Occipital lobe (tissue), 1 donor: ENCODE measurements at regions not wholly inside any gene's neighbourhood (a gene's known extent, or its start where the extent isn't known, plus 50 kb on each side); places are given as distances from the start of the nearest gene placed in this dataset.

Source experiments
- DNase-seq: peaks from one replicate; lab custom pipeline; 2025; lab: John Stamatoyannopoulos, UW

DNA sequence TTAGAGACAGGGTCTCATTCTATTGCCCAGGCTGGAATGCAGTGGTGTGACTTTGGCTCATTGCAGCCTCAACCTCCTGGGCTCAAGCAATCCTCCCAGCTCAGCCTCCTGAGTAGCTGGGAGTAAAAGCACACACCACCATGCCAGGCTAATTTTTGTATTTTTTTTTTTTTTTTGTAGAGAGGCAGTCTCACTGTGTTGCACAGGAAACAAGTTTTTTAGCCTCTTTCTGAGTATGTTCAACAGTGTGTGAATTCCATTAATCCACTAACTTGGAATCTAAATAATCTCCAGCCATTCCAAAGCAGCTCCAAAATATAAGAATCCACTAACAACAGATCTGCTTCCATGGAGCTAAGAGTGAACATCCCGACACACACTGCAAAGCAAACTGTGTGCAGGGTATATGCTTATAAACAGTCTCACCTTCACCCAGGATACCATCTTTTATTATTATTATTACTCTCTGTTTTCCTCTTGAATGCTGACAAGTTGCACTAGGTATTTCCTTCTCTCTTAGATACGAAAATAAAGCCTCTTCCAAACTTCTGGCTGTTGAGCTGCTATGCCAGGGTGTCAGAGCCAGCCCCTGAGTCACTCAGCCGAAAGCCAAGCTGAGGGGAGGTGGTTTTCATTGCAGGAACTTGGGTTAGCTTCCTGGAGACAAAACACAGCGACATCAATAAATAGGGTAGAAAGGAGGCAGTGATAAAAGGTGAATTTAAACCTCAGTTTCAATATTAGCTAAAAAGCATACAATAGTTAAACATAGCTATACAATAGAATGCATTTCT lies 264.9 kb downstream of the HIVEP2 start:
- peak; percentile 14 for DNase-seq

- no peak for DNase-seq
Observed at GRCh38 chr6:142681099-142681498, 263.9 kb downstream of the HIVEP2 start.

GRCh38 chr6:142682985-142683384 lies 262.0 kb downstream of the HIVEP2 start:
- no peak for DNase-seq

DNA sequence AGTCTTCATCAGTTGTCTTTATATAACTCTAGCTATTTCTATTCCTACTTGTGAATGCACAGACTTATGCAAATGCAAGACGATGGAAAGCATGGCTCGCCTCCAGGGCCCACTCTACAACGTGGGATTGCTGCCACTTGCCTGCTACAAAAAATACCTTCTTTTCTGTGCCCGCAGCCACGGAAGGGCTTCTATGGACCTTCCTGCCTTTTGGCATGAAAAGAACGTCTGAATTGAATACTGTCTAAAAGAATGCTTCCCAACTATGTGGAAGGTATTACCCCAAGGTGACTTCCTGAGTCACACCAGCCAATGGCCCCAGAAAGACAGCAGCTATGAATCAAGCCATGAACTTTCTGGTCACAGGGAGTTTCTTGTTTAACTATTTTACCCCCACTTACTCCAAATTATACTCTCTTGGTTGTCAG lies 261.2 kb downstream of the HIVEP2 start:
- DNase-seq: peak; percentile 44

GRCh38 chr6:142684371-142684770 lies 260.6 kb downstream of the HIVEP2 start:
- no peak for DNase-seq

DNA sequence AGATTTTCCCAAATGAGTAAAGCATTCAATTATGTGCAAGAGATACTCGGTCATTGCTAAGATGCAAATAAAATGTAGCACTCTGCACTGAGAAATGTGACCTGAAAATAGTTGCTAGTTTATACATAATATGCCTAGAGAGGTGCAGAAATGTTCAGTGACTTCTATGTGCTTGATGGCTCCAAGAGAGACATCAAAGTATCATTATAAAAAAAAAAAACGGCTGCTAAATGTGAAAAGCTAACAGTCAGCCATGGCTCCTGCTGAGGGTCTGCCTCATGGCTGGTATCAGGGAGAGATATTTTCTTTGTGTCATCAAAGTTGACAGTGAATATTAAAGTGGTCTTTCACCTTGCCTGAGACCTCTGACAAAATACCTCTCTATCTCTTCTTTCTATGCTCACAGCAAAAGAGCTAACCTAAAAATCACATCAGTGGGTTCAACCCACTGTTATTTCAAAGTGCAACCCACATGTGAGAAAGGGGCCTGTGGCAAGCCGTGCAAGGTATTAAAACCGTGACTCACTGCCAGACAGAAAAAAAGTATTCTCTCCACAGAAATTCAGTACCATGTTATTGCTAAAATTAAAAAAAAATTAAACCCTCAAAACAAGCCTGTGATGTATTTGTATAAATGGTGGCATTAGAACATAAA lies 259.0 kb downstream of the HIVEP2 start:
- no peak for DNase-seq

DNA sequence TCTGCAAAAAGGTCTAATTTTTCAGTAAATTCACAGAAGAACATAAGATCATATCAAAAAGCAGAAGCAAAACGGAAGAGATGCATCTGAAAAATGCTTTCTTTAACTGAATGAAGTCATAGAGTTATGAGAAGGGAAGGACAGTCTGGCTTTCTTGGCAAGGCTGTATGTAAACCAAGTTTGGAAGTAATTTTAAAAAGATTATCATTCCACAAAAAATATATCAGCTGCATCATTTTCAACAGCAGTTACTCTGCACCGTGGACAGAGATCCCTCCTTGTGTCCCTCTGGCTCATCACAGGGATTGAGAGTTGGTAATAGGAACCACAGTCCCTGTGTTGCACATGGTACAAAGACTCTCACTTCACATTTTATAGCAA lies 258.5 kb downstream of the HIVEP2 start:
- DNase-seq: no peak

- DNase-seq: peak; percentile 41
Observed at GRCh38 chr6:142692942-142693341, 252.0 kb downstream of the HIVEP2 start.

DNA sequence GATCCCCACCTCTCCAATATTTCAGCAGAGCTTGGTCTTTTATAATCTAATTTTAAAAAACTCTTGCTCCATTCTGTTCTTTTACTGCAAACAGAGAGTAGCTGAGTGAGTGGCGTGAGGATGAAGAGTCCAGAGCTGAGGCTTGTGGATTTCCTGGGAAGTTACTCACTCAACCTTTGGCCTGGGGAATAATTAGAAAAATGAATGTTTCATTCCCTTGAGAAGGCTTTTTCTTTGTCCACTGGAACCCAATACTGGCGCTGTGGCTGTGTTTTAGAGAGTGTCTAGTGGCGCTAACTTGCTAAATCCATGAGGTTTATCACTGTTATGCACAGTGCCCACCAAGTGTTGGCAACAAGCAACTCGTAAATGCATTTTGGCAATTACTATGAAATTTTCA lies 251.5 kb downstream of the HIVEP2 start:
- no peak for DNase-seq

GRCh38 chr6:142694054-142694453 lies 250.9 kb downstream of the HIVEP2 start:
- DNase-seq: no peak

DNA sequence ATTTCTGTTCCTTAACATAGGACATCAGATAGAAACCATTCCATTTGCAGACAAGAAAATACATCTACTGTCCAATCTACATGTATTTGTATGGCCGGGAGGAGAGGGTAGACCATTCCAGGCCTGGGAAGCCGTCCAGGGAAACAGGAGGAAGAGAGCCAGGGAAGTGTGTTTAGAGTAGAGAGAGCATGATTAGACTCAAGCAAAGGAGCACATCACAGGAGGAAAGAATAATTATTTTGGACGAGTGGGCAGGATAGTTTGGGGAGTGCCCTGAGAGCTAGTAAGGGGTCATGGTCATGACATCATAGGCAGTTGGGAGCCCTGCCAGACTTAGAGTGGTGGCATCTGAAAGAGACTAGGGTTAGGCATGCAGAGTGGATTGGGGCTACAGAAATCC lies 250.0 kb downstream of the HIVEP2 start:
- DNase-seq: no peak

DNA sequence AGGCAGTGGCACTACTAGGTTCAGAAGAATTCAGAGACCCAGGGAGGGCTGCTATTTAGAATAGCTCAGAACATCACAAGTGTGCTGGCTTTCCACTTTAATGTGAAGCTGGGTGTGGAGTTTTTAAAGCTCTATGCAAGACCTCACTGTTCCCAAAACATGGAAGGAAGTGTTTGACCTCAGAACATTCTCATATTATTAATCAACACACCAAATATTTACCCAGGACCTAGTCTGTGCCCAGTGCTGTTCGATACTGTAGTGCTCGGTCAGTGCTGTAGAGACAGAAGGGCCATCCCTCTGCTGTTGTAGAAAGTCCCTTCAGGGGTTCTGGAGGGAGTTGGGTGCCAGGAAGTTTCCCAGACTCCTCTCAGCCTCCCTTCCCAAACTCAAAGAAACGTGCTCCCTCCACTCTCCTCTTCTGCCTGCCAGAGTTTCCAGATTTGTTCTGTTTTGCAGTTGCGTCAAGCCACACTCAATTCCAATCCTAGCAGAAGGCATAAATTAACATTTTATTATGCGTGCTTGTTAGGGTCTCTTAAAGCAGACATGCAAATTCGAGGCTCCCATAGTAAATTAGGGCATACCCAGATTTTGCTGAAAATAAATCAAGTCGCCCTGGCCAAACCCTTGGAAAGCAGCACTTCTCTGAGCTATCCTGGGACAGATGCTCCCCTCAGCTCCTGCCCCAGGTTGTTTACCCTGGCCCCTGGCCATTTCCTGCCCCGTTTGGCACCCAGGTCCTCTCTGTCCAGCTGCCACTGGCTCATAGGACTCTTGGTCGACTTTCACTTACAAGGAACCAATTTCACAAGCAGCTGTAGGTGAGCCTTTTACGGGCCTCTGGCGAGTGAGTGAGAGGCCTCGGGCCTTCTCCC lies 248.6 kb downstream of the HIVEP2 start:
- DNase-seq: no peak

DNA sequence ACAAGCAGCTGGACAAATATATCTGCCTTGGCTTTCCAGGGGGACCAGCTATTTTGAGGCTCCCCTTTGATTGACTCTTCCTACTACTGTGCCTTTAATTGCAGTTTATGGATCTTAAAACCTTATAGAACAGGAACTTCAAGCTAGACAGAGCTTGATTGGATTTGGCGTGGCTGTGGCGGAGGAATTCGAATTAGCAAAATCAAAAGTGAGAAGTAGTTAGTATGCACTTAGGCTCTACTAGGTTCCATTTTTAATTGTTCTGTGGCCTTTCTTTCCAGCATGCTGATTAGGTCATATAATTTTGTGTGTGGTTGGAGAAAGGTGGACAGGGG lies 248.0 kb downstream of the HIVEP2 start:
- DNase-seq: no peak

GRCh38 chr6:142697922-142698321 lies 247.1 kb downstream of the HIVEP2 start:
- no peak for DNase-seq

DNA sequence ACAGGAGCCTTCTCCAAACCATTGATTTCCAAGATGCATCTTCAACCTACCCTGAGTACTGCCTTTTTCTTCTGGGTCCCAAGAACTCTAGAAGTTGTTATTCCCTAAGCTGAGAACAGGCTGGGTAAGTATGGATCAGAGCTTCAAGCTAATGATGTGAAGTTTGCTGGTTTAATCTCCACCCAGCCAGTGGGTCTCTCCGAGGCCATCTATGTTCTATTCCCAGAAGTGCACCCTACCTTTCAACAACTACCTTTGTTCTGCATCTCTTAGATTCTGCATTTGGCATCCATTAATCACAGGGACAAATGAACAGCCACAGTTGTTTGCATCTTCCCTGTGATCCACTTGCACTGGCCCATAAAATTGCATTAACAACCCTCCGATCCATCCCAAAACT lies 246.2 kb downstream of the HIVEP2 start:
- DNase-seq: no peak

DNA sequence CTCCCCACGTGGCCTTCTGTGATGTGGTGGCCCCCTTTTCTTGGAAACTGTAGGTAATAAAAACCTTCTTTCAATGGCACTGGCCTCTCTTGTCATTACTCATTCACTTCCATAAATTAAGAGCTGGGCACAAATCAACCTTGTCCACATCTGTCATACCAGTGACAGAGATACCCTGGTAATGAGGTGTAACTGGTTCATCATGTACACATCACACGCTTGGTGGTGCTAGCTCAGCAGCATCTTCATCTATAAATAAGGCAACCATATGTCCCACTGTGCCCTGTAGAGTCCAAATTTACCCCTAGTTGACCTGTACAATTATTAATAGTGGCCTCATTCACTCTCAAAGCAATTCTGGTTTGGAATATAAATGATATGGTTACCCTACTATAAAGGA lies 245.6 kb downstream of the HIVEP2 start:
- DNase-seq: no peak

DNA sequence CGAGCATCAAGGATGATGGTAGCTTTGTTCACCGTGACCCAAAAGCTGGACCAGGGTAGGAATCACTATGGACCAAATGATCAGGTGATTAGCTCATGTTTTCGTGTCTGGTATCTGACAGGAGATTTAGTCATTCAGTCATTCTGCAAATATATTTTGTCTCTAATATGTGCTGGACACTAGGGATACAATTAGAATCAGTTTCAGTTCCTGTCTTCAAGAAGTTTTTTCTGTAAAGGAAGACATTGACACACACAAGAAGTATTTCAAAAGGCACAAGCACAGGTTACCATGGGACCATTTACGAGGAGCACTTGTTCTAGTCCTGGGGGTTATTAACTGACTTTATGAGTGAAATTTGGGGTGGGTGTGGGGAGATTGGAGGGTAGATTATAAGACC lies 244.9 kb downstream of the HIVEP2 start:
- no peak for DNase-seq

DNA sequence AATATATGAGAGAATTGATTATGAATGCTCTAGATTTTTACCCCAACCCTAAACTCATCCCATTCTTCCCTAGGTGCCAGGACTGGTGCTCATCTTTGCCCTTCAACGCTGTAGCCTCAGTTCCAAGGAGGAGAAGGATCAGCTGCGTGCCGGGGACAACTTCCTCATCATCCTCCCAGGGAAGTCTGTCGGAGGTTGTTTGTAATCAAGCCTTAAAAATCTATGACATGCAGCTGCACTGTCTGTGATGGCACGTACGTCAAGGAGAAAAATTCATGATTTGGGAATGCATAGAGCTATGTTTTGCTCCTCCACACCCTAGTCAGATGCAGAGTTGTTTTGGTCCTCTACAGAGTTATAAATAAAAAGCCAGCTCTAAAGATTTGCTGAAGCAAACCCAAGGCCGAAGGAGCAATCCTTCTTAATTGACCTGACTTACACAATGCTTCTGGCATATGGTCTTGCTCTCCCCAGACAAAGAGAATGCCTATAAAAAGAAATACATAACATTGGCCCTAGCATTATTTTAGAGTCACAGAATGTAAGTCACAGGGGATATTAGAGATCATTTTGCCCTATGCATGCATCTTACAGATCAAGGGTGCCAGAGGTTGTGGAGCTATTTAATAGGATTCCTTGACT lies 244.2 kb downstream of the HIVEP2 start:
- no peak for DNase-seq
